ENCODE measurements at regions not wholly inside any gene's neighbourhood (a gene's known extent, or its start where the extent isn't known, plus 50 kb on each side); places are given as distances from the start of the nearest gene placed in this dataset.
"Not testable (repeated sequence)": the region's sequence is repeated elsewhere in the genome, so short reads cannot be mapped to it uniquely, and the experiment has no call there.

DNA sequence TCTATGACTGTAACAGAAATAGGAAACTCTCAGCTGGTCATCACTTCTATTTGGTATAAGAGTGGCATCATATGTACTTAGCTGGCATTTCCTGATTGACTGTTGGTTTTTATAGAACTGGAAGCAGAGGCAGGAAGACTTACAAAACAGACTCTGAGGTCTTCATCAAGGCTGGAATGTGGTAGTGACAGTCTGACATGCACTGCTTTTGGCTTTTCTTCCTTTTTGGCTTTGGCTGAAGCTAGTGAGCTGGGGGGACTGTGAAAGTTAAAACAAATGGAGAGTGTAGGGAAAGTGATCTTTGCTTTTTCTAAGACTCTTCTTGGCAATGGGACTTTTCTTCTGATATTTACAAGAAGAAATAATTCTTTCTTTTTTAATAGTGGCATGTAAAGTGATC, 121.1 kb upstream of the SLC4A4 start:
- no peaks in the 10 kb centered on the region for H3K27me3 ChIP-seq (ENCODE audit: insufficient read depth, low read depth)
- no peaks in the 10 kb centered on the region for H4K20me1 ChIP-seq (ENCODE audit: insufficient read depth)
- no peak overlapping the region for H2AFZ ChIP-seq (ENCODE audit: low read depth)

DNA sequence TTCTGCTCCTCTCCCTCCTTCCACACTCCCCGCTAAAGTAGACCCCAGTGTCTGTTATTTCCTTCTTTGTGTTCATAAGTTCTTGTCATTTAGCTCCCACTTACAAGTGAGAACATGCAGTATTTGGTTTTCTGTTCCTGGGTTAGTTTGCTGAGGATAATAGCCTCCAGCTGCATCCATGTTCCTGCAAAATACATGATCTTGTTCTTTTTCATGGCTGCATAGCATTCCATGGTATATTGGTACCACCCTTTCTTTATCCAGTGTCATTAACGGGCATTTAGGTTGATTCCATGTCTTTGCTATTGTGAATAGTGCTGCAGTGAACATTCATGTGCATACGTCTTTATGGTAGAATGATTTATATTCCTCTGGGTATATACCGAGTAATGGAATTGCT, 118.0 kb upstream of the SLC4A4 start:
- H4K20me1 ChIP-seq (ENCODE audit: insufficient read depth); H3K9ac ChIP-seq; H3K79me2 ChIP-seq (ENCODE audit: insufficient read depth, low read depth); H3K27me3 ChIP-seq (ENCODE audit: insufficient read depth, low read depth); H3K4me3 ChIP-seq (IDR thresholded peaks at IDR 0.05; ENCODE audit: insufficient read depth, low read depth, low read length); H3K27ac ChIP-seq; H3K4me2 ChIP-seq; H3K36me3 ChIP-seq (ENCODE audit: insufficient read depth); H3K4me1 ChIP-seq (ENCODE audit: low read depth, poor library complexity, severe bottlenecking); H2AFZ ChIP-seq (ENCODE audit: low read depth): not testable (repeated sequence)

More for the DNA sequence above, 121.1 kb upstream of the SLC4A4 start:
- TF ChIP-seq, protein P1, sequence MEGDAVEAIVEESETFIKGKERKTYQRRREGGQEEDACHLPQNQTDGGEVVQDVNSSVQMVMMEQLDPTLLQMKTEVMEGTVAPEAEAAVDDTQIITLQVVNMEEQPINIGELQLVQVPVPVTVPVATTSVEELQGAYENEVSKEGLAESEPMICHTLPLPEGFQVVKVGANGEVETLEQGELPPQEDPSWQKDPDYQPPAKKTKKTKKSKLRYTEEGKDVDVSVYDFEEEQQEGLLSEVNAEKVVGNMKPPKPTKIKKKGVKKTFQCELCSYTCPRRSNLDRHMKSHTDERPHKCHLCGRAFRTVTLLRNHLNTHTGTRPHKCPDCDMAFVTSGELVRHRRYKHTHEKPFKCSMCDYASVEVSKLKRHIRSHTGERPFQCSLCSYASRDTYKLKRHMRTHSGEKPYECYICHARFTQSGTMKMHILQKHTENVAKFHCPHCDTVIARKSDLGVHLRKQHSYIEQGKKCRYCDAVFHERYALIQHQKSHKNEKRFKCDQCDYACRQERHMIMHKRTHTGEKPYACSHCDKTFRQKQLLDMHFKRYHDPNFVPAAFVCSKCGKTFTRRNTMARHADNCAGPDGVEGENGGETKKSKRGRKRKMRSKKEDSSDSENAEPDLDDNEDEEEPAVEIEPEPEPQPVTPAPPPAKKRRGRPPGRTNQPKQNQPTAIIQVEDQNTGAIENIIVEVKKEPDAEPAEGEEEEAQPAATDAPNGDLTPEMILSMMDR (conservative IDR thresholded peaks at IDR 0.05; ENCODE audit: low read depth, low read length): no peak
- H3K79me2 ChIP-seq (ENCODE audit: insufficient read depth, low read depth): no peaks in the 10 kb centered on the region
- H3K9ac ChIP-seq: no peak overlapping the region
- no peaks in the 10 kb centered on the region for H3K36me3 ChIP-seq (ENCODE audit: insufficient read depth)
- no peak overlapping the region for H3K4me3 ChIP-seq (IDR thresholded peaks at IDR 0.05; ENCODE audit: insufficient read depth, low read depth, low read length)
- no peak overlapping the region for H3K4me2 ChIP-seq
- H3K27ac ChIP-seq: no peak overlapping the region
- no peaks in the 10 kb centered on the region for H3K4me1 ChIP-seq (ENCODE audit: low read depth, poor library complexity, severe bottlenecking)

DNA sequence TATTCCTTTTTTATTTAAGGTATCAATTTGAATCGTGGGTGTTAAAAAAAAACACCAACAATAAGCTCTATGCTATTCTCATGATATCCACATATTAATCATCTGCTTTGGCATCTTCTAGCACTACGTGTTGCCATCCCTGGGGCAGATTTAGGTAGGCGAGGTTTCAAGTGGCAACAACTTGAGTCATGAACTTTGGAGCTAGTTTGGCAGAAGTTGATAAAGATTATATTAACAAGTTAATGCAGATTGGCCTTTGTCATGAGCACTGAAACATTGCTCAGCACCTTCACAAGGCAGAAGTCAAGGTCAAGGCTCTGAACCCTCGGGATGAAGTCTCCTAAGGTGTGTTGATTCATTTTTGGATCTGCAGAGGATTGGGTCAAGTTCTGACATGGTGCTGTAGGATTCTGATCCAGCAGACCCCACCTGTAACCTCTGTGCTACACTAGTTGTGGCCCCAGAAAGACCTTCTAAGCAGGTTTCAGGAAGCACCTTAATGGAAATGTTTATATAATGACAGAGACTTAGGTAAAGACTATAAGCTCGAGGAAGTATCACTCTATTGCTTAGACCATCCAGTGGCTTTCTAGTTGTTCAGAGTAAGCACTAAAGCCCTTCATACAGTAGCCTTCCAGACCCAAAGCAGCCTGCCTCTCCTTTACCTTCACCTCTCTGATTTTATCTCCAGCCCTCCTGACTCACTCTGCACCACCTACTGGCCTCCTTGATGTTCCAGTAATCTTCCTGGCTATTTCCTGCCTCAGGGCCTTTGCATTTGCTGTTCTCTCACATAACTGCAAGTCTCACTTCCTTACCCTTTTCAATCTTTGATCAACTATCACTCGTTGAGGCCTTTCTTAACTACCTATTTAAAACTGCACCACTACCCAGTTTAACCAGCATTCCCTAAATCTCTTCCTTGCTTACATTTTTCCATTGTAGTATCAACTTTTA, 117.0 kb upstream of the SLC4A4 start:
- H3K27ac ChIP-seq: no peak overlapping the region
- no peaks in the 10 kb centered on the region for H3K4me1 ChIP-seq (ENCODE audit: low read depth, poor library complexity, severe bottlenecking)
- H3K36me3 ChIP-seq (ENCODE audit: insufficient read depth): no peaks in the 10 kb centered on the region
- H3K9ac ChIP-seq: no peak overlapping the region
- H3K4me3 ChIP-seq (IDR thresholded peaks at IDR 0.05; ENCODE audit: insufficient read depth, low read depth, low read length): no peak overlapping the region
- no peaks in the 10 kb centered on the region for H3K79me2 ChIP-seq (ENCODE audit: insufficient read depth, low read depth)
- no peak overlapping the region for H2AFZ ChIP-seq (ENCODE audit: low read depth)
- no peak overlapping the region for H3K4me2 ChIP-seq
- no peaks in the 10 kb centered on the region for H3K27me3 ChIP-seq (ENCODE audit: insufficient read depth, low read depth)
- no peaks in the 10 kb centered on the region for H4K20me1 ChIP-seq (ENCODE audit: insufficient read depth)
- TF ChIP-seq, protein P1 (conservative IDR thresholded peaks at IDR 0.05; ENCODE audit: low read depth, low read length): no peak

DNA sequence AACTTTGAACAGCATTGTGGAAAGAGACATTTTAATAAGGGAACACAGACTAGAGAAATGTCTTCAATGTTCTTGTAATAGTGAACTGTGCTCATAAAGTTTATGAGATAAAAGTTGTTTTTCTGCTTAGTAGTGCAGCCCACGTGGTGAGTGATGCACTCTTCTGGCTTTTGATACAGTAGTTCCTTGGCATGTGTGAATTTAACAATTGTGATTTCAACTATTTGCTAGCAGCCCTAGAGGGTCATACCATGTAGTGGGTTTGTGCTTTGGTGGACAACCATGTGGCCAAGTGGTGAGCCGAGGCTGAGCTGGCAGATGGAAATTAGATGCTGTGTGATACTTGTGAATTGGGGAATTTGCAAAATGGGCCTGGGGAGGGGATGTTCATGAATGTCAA, 116.2 kb upstream of the SLC4A4 start:
- Histone ChIP-seq H3K9ac (no peak overlapping the region), H3K27ac (no peak overlapping the region), H4K20me1 (ENCODE audit: insufficient read depth) (no peaks in the 10 kb centered on the region), H3K36me3 (ENCODE audit: insufficient read depth) (no peaks in the 10 kb centered on the region), H2AFZ (ENCODE audit: low read depth) (no peak overlapping the region), H3K4me1 (ENCODE audit: low read depth, poor library complexity, severe bottlenecking) (no peaks in the 10 kb centered on the region), H3K4me2 (no peak overlapping the region), H3K4me3 (IDR thresholded peaks at IDR 0.05; ENCODE audit: insufficient read depth, low read depth, low read length) (no peak overlapping the region), H3K79me2 (ENCODE audit: insufficient read depth, low read depth) (no peaks in the 10 kb centered on the region), H3K27me3 (ENCODE audit: insufficient read depth, low read depth) (no peaks in the 10 kb centered on the region)
- TF ChIP-seq, protein P1 (conservative IDR thresholded peaks at IDR 0.05; ENCODE audit: low read depth, low read length): no peak
